Liver (tissue), 7 donors: ENCODE measurements at regions not wholly inside any gene's neighbourhood (a gene's known extent, or its start where the extent isn't known, plus 50 kb on each side); places are given as distances from the start of the nearest gene placed in this dataset.

ENCODE experiments used
- DNase-seq: peaks from one replicate; pipeline ENCODE4 v3.0.0-alpha.2; 2017; ENCODE audit warnings: low spot score
- H3K27ac ChIP-seq, 2 donors: one replicate each; pipeline ENCODE4 v1.7.0; 2013; ENCODE audit warnings: inconsistent platforms in 2 of 2, low read length in 2 of 2, control low read depth in 1 of 2, low read depth in 1 of 2, mild to moderate bottlenecking in 1 of 2
- H3K27me3 ChIP-seq, 4 donors: one replicate each; pipeline versions ENCODE4 v1.6.1 to v1.7.0; 2013; ENCODE audit warnings: low read length in 3 of 4, inconsistent platforms in 1 of 4, mild to moderate bottlenecking in 1 of 4, moderate library complexity in 1 of 4; ENCODE audit not compliant: control insufficient read depth in 4 of 4, insufficient read depth in 4 of 4
- H3K36me3 ChIP-seq, 4 donors: one replicate each; pipeline versions ENCODE4 v1.6.1 to v1.7.0; 2013; ENCODE audit warnings: low read length in 3 of 4, mild to moderate bottlenecking in 3 of 4, low read depth in 1 of 4, moderate library complexity in 1 of 4; ENCODE audit not compliant: control insufficient read depth in 4 of 4, insufficient read depth in 3 of 4
- H3K4me1 ChIP-seq, 4 donors: one replicate each; pipeline versions ENCODE4 v1.6.1 to v1.7.0; 2013; ENCODE audit warnings: low read length in 3 of 4, mild to moderate bottlenecking in 3 of 4, moderate library complexity in 1 of 4; ENCODE audit not compliant: control insufficient read depth in 4 of 4, insufficient read depth in 4 of 4
- H3K4me3 ChIP-seq, 3 donors: one replicate each; pipeline versions ENCODE4 v1.6.1 to v1.7.0; 2013; ENCODE audit warnings: low read length in 3 of 3, control low read depth in 1 of 3, low read depth in 1 of 3, mild to moderate bottlenecking in 1 of 3
- H3K9ac ChIP-seq, 2 donors: one replicate each; pipeline ENCODE4 v1.7.0; 2013; ENCODE audit warnings: low read length in 2 of 2, mild to moderate bottlenecking in 2 of 2, moderate library complexity in 2 of 2, control low read depth in 1 of 2, low read depth in 1 of 2
- H3K9me3 ChIP-seq, 4 donors: one replicate each; pipeline versions ENCODE4 v1.6.1 to v1.7.0; 2013; ENCODE audit warnings: low read length in 3 of 4; ENCODE audit not compliant: control insufficient read depth in 4 of 4
- EGR1 ChIP-seq, 2 donors: IDR thresholded peaks; 2 replicates each; pipeline ENCODE4 v1.6.1; 2016 to 2018; ENCODE audit warnings: antibody characterized with exemption in 2 of 2, low read depth in 2 of 2
- FOXA1 ChIP-seq: IDR thresholded peaks from 2 replicates; pipeline ENCODE4 v1.6.1; 2016; ENCODE audit warnings: antibody characterized with exemption
- FOXA2 ChIP-seq: IDR thresholded peaks from 2 replicates; pipeline ENCODE4 v1.6.1; 2016; ENCODE audit warnings: antibody characterized with exemption
- GABPA ChIP-seq, 2 donors: IDR thresholded peaks in 1 of 2; conservative IDR thresholded peaks in 1 of 2; 2 replicates each; pipeline ENCODE4 v1.6.1; 2016; ENCODE audit warnings: antibody characterized with exemption in 2 of 2, mild to moderate bottlenecking in 1 of 2, moderate library complexity in 1 of 2
- HNF4A ChIP-seq, 2 donors: conservative IDR thresholded peaks; 2 replicates each; pipeline ENCODE4 v1.6.1; 2016; ENCODE audit warnings: antibody characterized with exemption in 2 of 2, mild to moderate bottlenecking in 2 of 2
- HNF4G ChIP-seq: IDR thresholded peaks from 2 replicates; pipeline ENCODE4 v1.6.1; 2016; ENCODE audit warnings: antibody characterized with exemption
- JUND ChIP-seq, 2 donors: IDR thresholded peaks; 2 replicates each; pipeline ENCODE4 v1.6.1; 2016; ENCODE audit warnings: antibody characterized with exemption in 2 of 2
- MAX ChIP-seq: IDR thresholded peaks from 2 replicates; pipeline ENCODE4 v1.6.1; 2016; ENCODE audit warnings: antibody characterized with exemption
- NR2F2 ChIP-seq: IDR thresholded peaks from 2 replicates; pipeline ENCODE4 v1.6.1; 2016; ENCODE audit warnings: antibody characterized with exemption
- RAD21 ChIP-seq, 2 donors: IDR thresholded peaks; 2 replicates each; pipeline ENCODE4 v1.6.1; 2016; ENCODE audit warnings: antibody characterized with exemption in 2 of 2, mild to moderate bottlenecking in 2 of 2
- REST ChIP-seq: IDR thresholded peaks from 2 replicates; pipeline ENCODE4 v1.6.1; 2016; ENCODE audit warnings: antibody characterized with exemption, mild to moderate bottlenecking
- RXRA ChIP-seq, 2 donors: IDR thresholded peaks; 2 replicates each; pipeline ENCODE4 v1.6.1; 2017 to 2018; ENCODE audit warnings: antibody characterized with exemption in 2 of 2, mild to moderate bottlenecking in 1 of 2
- SP1 ChIP-seq: IDR thresholded peaks from 2 replicates; pipeline ENCODE4 v1.6.1; 2018; ENCODE audit warnings: antibody characterized with exemption, mild to moderate bottlenecking
- TAF1 ChIP-seq: conservative IDR thresholded peaks from 2 replicates; pipeline ENCODE4 v1.6.1; 2016; ENCODE audit warnings: antibody characterized with exemption, mild to moderate bottlenecking
- YY1 ChIP-seq: IDR thresholded peaks from 2 replicates; pipeline ENCODE4 v1.6.1; 2016; ENCODE audit warnings: antibody characterized with exemption, mild to moderate bottlenecking
- TF ChIP-seq, protein P1 (sequence below): fragments of 150-350 bp; IDR thresholded peaks from 2 replicates; pipeline ENCODE4 v1.5.1; 2017; ENCODE audit warnings: improper control_type of control experiment, low read depth, low read length; ENCODE audit not compliant: missing input control
- TF ChIP-seq, protein P2 (sequence below): IDR thresholded peaks from 2 replicates; pipeline ENCODE4 v1.6.1; 2016; ENCODE audit warnings: antibody characterized with exemption
- TF ChIP-seq, protein P3 (sequence below): IDR thresholded peaks from 2 replicates; pipeline ENCODE4 v1.6.1; 2016; ENCODE audit warnings: antibody characterized with exemption
- donor health status: healthy.
- donor health status: healthy.
- donor health status: healthy.
- donor health status: healthy.

DNA sequence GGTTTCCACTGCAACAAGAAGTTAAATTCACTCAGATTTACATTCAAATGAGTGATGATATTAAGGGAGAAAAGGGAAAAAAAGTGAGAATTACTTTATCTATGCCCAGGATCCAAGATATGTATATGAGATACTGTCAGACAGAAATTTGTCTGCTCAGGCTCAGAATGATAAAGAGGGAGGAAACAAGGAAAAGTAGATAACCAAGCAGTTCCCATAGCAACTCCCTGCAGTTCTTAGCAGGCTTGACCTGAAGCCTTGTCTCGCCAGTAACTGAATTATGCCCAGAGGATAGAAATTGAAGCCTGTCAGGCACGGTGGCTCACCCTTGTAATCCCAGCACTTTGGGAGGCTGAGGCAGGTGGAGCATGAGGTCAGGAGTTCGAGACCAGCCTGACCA is 304.4 kb downstream of the TLE1 start (continued):
- TF ChIP-seq, protein P1, sequence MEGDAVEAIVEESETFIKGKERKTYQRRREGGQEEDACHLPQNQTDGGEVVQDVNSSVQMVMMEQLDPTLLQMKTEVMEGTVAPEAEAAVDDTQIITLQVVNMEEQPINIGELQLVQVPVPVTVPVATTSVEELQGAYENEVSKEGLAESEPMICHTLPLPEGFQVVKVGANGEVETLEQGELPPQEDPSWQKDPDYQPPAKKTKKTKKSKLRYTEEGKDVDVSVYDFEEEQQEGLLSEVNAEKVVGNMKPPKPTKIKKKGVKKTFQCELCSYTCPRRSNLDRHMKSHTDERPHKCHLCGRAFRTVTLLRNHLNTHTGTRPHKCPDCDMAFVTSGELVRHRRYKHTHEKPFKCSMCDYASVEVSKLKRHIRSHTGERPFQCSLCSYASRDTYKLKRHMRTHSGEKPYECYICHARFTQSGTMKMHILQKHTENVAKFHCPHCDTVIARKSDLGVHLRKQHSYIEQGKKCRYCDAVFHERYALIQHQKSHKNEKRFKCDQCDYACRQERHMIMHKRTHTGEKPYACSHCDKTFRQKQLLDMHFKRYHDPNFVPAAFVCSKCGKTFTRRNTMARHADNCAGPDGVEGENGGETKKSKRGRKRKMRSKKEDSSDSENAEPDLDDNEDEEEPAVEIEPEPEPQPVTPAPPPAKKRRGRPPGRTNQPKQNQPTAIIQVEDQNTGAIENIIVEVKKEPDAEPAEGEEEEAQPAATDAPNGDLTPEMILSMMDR: no peak
- TF ChIP-seq MAX (no peak), HNF4G (no peak), YY1 (no peak), FOXA2 (no peak)

DNA sequence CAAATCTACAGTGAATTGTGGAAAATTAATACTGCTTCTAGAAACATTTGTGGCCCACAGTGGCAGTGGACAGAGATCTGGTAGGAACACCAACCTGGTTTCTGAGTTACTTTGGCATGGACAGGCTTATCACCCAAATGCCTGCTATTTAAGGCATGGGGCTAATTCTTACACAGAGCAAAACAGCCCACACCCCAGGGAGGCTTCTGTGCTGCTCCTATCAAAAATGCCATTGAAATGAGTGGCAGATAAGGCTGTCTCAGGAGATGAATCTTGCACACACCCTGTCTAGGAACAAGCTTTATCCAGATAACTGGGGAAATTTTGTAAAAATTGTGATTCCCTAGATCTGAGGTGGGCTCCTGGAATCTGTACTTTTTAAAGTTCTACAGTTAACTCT is 307.1 kb downstream of the TLE1 start:
- H3K27me3 ChIP-seq: no peaks in the 10 kb centered on the region
- TF ChIP-seq RAD21 (IDR thresholded peaks at IDR 0.05) (no peak), FOXA1 (no peak), EGR1 (IDR thresholded peaks at IDR 0.05; ENCODE audit: low read depth in 2 of 2) (no peak), GABPA (IDR thresholded peaks at IDR 0.05 in 1 of 2, conservative IDR thresholded peaks at IDR 0.05 in 1 of 2) (no peak), REST (no peak), SP1 (no peak), YY1 (no peak), HNF4G (no peak), MAX (no peak), TAF1 (no peak), NR2F2 (no peak), RXRA (IDR thresholded peaks at IDR 0.05) (no peak), JUND (IDR thresholded peaks at IDR 0.05) (no peak), FOXA2 (no peak), HNF4A (conservative IDR thresholded peaks at IDR 0.05) (no peak)
- TF ChIP-seq, protein P2, sequence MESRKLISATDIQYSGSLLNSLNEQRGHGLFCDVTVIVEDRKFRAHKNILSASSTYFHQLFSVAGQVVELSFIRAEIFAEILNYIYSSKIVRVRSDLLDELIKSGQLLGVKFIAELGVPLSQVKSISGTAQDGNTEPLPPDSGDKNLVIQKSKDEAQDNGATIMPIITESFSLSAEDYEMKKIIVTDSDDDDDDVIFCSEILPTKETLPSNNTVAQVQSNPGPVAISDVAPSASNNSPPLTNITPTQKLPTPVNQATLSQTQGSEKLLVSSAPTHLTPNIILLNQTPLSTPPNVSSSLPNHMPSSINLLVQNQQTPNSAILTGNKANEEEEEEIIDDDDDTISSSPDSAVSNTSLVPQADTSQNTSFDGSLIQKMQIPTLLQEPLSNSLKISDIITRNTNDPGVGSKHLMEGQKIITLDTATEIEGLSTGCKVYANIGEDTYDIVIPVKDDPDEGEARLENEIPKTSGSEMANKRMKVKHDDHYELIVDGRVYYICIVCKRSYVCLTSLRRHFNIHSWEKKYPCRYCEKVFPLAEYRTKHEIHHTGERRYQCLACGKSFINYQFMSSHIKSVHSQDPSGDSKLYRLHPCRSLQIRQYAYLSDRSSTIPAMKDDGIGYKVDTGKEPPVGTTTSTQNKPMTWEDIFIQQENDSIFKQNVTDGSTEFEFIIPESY: no peak
- TF ChIP-seq, protein P3, sequence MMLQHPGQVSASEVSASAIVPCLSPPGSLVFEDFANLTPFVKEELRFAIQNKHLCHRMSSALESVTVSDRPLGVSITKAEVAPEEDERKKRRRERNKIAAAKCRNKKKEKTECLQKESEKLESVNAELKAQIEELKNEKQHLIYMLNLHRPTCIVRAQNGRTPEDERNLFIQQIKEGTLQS: no peak
- TF ChIP-seq, protein P1: no peak
- DNase-seq: no peak
- H3K9me3 ChIP-seq: no peaks in the 10 kb centered on the region
- no peaks in the 10 kb centered on the region for H3K36me3 ChIP-seq
- no peak overlapping the region for H3K4me3 ChIP-seq
- H3K4me1 ChIP-seq: no peaks in the 10 kb centered on the region
- no peak overlapping the region for H3K9ac ChIP-seq
- no peak overlapping the region for H3K27ac ChIP-seq
